HG02840 (cell line): ENCODE measurements at regions not wholly inside any gene's neighbourhood (a gene's known extent, or its start where the extent isn't known, plus 50 kb on each side); places are given as distances from the start of the nearest gene placed in this dataset.
"Not testable (repeated sequence)": the region's sequence is repeated elsewhere in the genome, so short reads cannot be mapped to it uniquely, and the experiment has no call there.

Experiments
- ATAC-seq: cut with Tn5 transposase; IDR thresholded peaks from one replicate; pipeline ENCODE4 v1.9.1; 2021; ENCODE audit warnings: mild to moderate bottlenecking, moderate library complexity, moderate number of reproducible peaks; ENCODE audit not compliant: unreplicated experiment, low FRiP score

DNA sequence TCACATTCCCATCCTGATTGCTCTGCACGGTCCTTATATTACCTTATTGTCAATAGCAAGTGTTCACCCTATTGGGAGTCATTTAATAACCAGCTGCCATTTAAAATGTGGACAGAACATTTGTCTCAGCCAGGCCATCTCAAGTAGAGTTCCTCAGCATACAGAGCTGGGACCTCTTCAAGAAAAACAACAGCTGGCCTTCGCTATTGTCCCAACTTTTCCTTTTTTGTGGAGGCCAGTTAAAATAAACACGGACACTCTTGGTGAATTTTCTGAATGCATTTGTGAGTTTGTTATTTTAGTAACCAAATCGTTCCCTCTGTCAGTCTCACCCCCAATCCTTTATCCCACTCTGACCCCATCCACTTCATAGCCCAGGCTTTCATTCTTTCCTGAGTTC lies 395.3 kb upstream of the PITX2 start:
- no peak for ATAC-seq

DNA sequence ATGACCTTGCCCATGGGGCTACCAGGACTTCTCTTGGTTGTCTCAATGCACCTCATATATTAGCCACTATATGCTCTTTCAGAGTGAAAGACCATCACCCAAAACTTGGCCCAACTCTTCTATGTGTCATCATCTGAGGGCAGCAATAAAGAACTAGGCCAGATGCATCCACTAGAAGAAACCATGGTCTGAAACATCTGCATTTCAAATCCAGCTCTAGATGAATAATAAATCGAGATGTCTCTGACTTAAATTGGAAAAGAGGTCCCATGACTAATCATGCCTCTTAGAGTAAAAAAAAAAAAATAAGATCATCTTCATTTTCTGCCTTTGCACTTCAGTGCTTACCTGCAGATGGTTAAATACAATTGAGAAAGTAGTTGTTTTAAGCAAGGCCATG lies 397.6 kb upstream of the PITX2 start:
- ATAC-seq = no peak

DNA sequence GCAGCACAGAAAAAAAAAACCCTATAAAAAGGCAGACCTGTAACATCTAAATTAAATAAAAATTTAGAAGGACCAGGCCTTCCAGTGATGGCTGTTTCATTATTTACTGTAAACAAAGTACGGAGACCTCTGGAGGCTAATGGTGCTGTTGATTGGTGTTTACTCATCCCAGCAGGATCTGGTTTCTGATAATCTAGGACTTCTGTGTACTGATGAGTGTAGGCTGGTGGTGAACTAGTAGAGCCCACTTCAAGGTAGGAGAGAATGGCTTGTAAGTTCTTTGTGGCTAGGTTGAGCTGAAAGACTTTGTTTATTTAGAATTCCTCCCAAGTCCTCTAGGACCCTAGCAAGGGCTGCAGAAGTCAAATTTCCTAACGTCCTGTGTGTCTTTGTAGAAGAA lies 398.1 kb upstream of the PITX2 start:
- no peak for ATAC-seq

DNA sequence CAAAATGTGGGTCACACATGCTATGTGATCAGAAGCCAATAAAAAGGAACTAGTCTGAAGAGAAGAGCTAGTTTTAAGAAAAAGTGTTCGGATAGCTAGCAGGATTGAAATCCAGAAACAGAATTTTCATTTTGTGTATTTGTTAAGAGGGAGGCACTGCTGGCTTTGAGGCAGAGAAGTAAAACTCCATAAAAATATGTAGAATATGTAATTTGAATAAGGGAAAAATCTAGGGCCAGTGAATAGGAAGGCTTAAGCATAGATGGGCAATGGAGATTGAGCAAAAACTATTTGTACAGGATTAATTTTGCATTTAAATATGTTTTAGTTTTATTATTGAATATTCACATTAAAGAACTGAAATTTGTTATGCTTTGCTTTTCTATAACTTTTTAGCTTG lies 399.9 kb upstream of the PITX2 start:
- ATAC-seq = no peak

DNA sequence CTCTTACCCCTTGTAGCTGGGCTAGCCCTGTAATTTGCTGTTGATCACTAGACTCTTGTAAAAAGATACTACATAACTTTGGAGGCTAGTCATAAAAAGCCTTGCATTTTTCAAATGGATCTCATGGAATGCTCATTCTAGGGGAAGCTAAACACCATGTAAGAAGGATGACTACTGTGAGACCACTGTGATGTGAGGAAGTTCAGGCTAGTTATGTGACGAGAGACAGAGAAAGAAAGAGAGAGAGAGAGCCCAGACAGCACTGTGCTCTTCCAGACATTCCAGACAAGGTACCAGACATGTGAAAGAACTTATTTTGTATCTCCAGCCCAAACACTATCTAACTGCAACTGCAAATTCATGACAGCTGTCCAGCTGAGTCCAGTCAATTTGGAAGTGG lies 404.6 kb upstream of the PITX2 start:
- ATAC-seq = no peak

DNA sequence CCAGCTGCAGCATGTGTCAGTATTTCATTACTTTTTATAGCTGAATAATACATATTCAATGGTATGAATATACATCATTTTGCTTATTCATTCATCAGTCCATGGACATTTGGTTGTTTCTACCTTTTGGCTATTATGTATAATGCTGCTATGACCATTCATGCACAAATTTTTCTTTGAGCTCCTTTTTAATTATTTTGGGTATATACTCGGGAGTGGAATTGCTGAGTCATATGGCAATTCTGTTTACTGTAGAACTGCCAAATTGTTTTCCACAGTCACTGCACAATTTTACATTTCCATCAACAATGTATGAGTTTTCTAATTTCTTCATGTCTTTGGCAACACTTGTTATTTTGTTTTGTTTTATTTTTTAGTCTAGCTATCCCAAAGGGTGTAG lies 405.9 kb upstream of the PITX2 start:
- ATAC-seq = no peak

DNA sequence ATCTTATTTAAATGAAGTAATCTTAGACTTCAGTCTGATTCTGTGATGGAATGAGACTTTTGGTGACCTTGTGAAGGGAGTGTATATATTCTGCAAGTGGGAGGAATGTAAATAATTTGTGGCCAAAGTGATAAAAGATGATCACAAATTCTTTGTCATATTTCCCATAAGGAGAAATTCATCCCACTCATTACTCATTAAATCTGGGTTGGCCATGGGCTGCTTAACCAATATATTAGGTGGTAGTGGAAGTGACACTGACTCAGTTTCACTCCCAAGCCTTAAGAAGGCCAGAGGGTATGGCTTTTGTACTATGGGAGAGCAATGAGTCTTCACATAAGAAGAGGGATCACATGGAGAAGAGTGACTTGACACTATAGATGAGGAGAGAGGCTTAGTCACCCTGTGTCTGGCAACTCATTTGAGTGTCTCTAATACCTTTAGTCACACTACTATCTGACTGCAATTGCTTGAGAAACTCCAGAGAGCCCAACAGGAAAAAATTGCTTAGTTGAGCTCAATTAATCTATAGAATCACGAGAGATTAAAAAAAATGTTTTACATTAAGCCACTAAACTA lies 408.2 kb upstream of the PITX2 start:
- no peak for ATAC-seq

DNA sequence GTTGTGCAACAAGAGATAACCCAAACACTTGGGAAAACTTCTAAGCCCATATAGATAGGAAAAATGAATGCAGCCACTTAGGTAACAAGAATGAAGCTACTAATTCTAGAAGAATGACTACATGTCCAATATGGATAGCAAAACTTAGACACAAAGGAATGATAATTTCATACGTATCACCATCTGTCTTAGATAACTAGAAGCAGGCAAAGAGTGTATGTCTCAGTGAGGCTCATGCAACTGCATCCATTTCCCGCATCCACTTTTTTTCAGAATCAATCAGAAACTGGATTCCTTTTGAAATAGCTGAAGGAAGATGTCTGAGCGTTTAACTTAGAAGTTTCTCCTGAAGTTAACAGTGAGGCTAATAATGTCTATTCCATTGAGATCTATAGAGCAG lies 408.7 kb upstream of the PITX2 start:
- ATAC-seq = no peak

DNA sequence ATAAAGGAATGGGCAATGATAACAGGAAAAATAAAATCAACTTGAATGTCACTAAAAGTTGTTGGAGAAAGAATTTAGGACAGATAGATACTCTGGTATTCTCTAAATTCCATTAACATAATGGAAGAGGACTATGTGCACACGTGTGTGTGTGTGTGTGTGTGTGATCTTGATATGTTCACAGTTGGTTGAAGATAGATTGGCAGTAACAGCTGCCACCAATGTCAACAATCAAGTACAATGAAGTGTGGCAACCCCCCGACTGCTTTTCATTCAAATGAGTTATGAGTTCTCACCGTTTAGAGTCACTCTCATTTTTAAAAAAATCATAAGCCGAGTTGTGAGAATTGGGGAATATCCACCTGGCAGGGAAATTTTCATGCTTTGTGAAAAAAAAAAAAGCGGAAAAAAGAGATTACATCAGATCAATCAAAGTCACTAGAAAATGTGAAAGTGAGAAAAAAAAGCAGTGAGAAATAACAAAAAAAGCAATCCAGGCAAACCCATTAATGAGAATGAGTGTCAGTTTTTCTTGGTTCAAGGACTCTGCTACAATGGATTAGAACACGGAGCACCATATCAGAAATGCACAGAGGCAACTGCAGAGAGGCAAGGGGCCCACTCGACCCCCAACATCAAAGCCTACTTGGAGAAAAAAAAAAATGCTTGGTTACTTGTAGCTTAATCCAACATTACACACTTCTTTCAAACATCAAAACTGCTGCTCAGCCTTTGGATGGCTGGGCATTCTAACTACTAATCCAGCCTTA lies 414.9 kb upstream of the PITX2 start:
- ATAC-seq = no peak

DNA sequence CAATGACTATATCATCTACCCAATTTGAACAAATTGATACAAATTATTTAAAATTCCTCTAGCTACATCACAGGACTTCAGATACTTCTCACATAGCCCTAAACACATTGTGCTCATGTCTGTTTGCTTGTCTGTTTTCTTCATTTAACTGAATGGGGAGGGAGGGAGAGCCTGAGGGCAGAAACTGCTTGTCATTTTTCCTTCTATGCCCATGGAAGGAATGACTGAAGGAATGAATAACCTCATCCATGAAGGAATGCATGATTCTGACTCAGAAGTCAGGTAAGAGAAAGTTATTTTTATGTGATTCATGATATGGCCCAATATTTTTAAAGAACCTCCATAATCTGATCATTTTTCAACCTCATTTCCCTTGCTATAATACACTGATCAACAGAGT lies 418.0 kb upstream of the PITX2 start:
- no peak for ATAC-seq

DNA sequence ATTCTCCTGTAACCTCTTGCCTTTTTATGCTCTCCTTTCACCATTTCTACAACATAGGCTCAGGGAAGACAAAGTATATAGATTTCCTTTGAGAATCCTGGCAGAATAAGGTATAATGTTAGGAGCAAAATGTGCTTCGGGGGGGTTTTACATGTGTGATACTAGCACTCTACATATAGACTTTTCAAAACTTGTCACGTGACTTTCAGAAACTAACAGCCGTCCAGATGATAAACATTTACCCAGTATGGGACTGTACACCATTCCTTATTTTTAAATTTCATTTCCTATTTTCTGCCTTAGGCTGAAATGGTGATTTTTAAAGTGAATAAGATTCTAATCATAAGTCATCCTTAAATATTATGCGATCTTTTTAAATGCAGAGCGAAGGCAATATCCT lies 420.4 kb upstream of the PITX2 start:
- no peak for ATAC-seq

DNA sequence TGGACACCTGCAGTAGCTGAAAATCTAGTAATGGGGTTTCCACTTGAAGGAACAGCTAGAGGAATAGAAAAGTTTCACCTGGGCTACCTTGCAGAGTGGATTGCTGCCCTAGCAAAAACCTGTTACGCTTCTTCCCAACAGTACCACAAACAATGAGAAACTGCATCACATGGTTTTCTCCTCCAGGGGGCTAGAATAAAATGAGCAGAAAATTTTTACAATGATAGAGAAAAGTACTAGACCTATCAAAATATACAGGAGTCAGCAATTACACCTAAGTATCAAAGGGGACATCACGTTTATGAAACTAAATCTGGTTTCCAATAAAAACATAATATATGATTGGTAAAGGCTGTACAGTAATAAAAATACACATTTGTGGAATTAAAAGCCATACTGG lies 423.1 kb upstream of the PITX2 start:
- no peak for ATAC-seq

DNA sequence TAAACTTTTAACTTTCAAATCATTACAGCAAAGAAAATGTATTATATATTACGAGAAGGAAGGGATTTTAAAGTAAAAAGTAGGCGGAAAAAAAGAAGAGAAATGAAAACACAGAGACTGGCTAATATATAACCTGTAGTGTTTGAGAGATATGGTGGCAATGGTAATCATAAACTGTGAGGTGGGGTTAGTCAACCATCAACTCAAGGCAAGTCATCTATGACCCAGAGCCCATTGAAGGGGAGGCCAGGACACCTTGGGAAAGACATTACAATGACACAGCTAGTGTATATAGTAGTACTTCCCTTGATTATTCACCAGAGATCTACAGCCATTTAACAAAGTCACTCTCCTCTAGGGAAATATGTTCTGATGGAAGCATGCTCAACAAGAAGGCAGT lies 423.9 kb upstream of the PITX2 start:
- no peak for ATAC-seq

DNA sequence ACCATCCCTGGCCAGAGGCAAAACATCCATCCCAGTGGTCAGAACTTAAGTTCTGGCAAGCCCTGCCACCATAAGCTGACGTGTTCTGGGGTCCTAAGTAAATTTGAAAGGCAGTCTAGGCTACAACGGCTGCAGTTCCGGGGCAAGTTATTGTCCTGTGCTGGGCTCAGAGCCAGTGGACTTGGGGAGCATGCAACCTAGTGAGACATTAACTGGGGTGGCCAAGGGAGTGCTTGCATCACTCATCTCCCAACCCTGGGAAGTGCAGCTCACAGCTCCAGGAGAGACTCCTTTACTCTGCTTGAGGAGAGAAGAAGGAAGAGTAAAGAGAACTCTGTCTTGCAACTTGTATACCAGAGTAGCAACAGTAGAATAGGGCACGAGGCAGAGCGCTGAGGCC lies 425.4 kb upstream of the PITX2 start:
- no peak for ATAC-seq

DNA sequence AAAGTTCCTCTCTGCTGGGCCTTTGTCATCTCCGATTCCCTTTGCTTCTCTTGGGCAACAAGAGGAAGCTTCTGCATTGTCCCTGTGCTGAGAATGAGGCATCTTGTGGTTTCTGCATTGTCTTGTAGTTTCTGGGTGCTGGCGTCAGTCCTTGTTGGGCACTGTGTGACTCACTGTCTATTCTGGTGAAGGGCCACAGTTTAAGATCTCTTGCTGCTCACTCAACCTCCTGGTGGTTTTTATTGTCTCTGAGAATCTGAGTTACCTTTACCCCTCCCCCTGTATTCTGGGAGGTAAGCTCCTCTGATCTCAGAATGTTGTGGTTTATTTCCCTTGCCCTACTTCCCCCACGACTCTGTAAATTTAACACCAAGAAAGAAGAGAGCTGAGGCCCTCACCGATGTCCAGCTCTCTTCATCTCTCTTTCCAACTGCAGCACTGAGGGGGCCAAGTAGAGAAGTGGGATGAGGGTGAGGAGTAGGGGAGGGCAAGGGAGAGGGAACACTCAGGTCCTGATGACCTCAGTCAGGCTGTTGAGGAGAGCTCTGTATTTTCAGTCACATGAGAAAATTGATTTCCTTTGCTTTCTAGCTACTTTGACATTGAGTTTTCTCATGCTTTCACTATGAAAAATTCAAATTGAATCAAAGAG lies 441.6 kb upstream of the PITX2 start:
- ATAC-seq = no peak

DNA sequence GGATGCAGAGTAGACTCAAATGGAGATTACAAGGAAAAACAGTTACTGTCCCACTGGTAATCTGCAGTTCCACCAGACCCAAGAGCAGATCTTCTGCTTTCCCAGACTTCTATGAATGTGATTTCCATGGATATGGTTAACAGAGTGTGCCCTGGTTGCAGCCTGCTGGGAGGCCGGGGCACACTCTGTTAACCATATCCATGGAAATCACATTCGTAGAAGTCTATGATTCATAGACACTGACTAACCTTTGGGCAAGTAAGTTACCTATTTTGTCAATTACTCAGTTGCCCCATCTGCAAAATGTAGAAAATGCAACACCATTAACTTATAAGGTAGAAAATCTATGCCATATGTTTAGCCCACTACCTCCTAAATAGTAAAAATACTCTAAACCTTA lies 443.1 kb upstream of the PITX2 start:
- no peak for ATAC-seq

DNA sequence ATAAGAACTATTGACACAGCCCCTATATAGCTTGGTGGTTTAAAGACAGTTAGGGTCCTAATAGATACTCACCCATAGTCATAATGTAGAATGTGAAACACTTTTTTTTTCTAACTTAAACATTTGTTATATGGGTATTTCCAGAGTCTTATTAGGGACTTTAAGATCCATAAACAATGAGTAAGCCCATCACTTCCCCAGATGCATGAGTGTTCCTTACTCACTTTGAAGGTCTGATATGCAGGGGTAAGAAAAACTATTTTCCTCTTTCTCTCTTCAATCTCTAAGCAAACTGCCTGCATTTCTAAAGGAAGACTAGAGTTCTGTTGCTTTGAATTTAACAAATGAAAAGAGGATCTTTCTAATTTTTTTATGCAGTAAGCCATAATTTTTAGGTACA lies 443.6 kb upstream of the PITX2 start:
- ATAC-seq = no peak

DNA sequence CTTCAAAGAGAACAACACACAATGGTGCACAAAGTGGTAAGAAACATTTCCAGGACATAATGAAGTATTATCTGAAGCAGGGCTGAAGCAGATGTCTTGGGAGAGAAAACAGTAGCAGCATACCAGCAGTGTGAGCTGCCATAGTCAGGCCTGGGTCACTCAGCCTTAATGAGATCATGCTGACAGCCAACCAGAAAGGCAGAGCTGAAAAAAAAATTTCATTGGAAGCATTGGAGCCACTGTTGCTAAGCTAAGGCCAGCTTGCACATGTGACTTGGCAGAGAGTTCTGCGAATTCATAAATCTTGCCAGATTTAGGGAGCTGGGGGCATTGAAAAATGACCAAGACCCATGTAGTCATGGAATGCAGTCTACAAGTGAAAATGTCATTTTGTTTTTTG lies 444.0 kb upstream of the PITX2 start:
- ATAC-seq = no peak

DNA sequence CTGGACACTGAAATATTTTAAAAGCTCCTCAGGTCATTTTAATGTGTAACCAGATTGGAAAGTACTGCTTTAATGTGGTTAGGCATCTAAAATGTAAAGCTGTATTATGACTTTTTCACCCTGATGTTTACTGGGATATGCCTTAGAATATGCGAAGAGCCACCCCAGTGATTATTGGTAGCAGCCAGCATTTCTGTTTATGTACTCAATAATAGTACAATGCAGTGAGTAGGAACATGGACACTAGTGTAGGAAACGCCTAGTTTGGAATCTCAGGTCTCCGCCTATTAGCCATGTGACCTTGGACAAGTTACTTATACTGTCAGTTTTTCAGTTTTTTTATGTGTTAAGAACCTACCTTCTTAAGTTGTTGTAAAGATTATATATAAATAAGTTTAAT lies 446.0 kb upstream of the PITX2 start:
- no peak for ATAC-seq

DNA sequence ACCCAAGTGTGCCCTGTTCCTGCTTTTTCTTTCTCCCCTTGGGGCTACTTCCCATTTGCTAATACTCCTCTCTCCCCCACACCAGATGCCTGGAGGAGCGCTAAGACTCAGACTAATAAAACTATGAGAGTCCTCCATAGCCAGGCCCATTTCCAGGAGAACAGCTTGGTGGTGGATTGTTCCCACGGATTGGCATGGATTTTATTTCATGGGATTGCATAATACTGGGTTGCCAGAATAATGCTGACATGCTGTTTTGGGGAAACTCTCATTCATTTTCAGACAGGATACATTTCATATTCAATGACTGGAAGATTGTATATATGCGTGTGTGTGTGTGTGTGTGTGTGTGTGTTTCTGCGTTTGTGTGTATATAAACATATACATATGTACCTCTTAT lies 447.5 kb upstream of the PITX2 start:
- no peak for ATAC-seq

DNA sequence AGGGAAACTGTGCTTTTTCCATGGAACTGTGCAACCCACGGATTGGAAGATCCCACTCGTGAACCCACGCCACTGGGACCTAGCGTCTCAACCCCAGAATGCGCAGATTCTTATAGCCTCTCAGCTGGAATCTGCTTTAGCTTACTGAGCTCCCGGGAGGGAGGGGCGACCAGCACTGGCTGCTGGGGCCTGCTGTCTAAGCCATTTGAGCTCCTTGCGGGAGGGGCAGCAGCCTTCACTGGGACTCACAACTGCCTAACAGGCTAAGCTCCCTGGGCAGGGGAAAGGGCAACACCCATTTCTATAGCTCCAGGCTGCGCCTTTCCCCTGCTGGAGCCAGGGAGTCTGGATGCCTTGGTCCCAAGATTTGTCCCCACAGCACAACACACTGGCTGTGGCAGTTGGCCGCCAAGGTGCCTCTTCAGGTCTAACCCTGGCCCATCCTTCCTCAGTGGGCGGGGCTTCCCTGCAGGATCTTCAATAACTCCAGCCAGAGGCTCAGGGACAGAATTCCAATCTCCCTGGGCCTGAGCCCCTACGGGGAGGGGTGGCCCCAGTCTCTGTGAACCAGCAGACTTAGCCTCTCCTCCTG lies 451.7 kb upstream of the PITX2 start:
- no peak for ATAC-seq

DNA sequence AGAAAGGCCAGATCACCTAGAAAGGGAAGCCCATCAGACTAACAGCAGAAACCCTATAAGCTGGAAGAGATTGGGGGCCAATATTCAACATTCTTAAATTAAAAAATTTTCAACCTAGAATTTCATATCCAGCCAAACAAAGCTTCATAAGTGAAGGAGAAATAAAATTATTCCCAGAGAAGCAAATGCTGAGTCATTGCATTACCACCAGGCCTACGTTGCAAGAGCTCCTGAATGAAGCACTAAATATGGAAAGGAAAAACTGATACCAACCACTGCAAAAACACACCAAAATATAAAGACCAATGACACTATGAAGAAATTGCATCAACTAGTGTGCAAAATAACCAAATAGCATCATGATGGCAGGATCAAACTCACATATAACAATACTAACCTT lies 453.4 kb upstream of the PITX2 start:
- ATAC-seq = not testable (repeated sequence)
